Activated T-cell treated with anti-CD3 and anti-CD28 coated beads for 4 hours (primary cell): ENCODE measurements at regions not wholly inside any gene's neighbourhood (a gene's known extent, or its start where the extent isn't known, plus 50 kb on each side); places are given as distances from the start of the nearest gene placed in this dataset.

Source experiments
- DNase-seq: peaks from one replicate; pipeline ENCODE4 v3.0.0-alpha.2; 2020

- DNase-seq, result no peak
These were observed 171.4 kb upstream of the SERPINE2 start for GRCh38 chr2:224210286-224211180.

- no peak for DNase-seq
These were observed 170.6 kb upstream of the SERPINE2 start for GRCh38 chr2:224209555-224210285.

- DNase-seq, result no peak
These were observed 169.4 kb upstream of the SERPINE2 start for GRCh38 chr2:224208443-224208842.

GRCh38 chr2:224208007-224208406 lies 168.9 kb upstream of the SERPINE2 start:
- no peak for DNase-seq

GRCh38 chr2:224206816-224207215 lies 167.7 kb upstream of the SERPINE2 start:
- DNase-seq, result no peak

GRCh38 chr2:224202281-224202865 lies 163.3 kb upstream of the SERPINE2 start:
- no peak for DNase-seq

GRCh38 chr2:224198436-224198835 lies 159.3 kb upstream of the SERPINE2 start:
- no peak for DNase-seq

- DNase-seq, result no peak
These were observed 157.7 kb upstream of the SERPINE2 start for GRCh38 chr2:224196810-224197209.

- DNase-seq, result no peak
These were observed 157.0 kb upstream of the SERPINE2 start for GRCh38 chr2:224195925-224196571.

GRCh38 chr2:224194161-224194560 lies 155.1 kb upstream of the SERPINE2 start:
- DNase-seq, result no peak

GRCh38 chr2:224191465-224191864 lies 152.4 kb upstream of the SERPINE2 start:
- DNase-seq, result no peak

GRCh38 chr2:224190936-224191270 lies 151.8 kb upstream of the SERPINE2 start:
- no peak for DNase-seq

- DNase-seq, result no peak
These were observed 151.3 kb upstream of the SERPINE2 start for GRCh38 chr2:224190234-224190935.

GRCh38 chr2:224187220-224187619 lies 148.1 kb upstream of the SERPINE2 start:
- no peak for DNase-seq

GRCh38 chr2:224185023-224185601 lies 146.0 kb upstream of the SERPINE2 start:
- no peak for DNase-seq

- no peak for DNase-seq
These were observed 144.0 kb upstream of the SERPINE2 start for GRCh38 chr2:224183086-224183485.

- DNase-seq, result no peak
These were observed 143.4 kb upstream of the SERPINE2 start for GRCh38 chr2:224182498-224182897.

GRCh38 chr2:224181534-224182155 lies 142.6 kb upstream of the SERPINE2 start:
- no peak for DNase-seq

- DNase-seq, result no peak
These were observed 141.7 kb upstream of the SERPINE2 start for GRCh38 chr2:224180810-224181209.

- no peak for DNase-seq
These were observed 139.0 kb upstream of the SERPINE2 start for GRCh38 chr2:224178056-224178455.

- no peak for DNase-seq
These were observed 136.5 kb upstream of the SERPINE2 start for GRCh38 chr2:224175538-224175937.

- DNase-seq, result no peak
These were observed 135.9 kb upstream of the SERPINE2 start for GRCh38 chr2:224174990-224175389.
